ENCODE measurements at regions not wholly inside any gene's neighbourhood (a gene's known extent, or its start where the extent isn't known, plus 50 kb on each side); places are given as distances from the start of the nearest gene placed in this dataset.

GRCh38 chr5:155689406-155689805 is 637.6 kb upstream of the SGCD start:
- Histone ChIP-seq H3K79me2 (ENCODE audit: low read depth) (no peaks in the 10 kb centered on the region), H3K9me2 (ENCODE audit: insufficient read depth) (no peaks in the 10 kb centered on the region), H3K36me3 (ENCODE audit: low read depth) (no peaks in the 10 kb centered on the region), H3K4me1 (replicated peaks; ENCODE audit: insufficient read depth) (no peaks in the 10 kb centered on the region), H3K9me3 (ENCODE audit: insufficient read depth, low read depth) (no peaks in the 10 kb centered on the region), H3F3A (ENCODE audit: insufficient read depth, low read depth) (no peaks in the 10 kb centered on the region), H3K27ac (no peak overlapping the region), H4K20me1 (ENCODE audit: insufficient read depth) (no peaks in the 10 kb centered on the region), H3K27me3 (ENCODE audit: insufficient read depth, low read depth) (no peaks in the 10 kb centered on the region), H3K4me2 (no peak overlapping the region), H3K4me3 (no peak overlapping the region), H2AFZ (no peak overlapping the region)
- no peak for DNase-seq
- ChIA-PET CTCF (no interaction called here), POLR2A (ENCODE audit: unreplicated experiment) (no interaction called here)
- BruUV-seq (replicated peaks), result no TSS peak
- intact Hi-C loops (cut with micrococcal nuclease; ENCODE audit: unreplicated experiment), result no loop called here
- no peak for TF ChIP-seq EZH2 (IDR thresholded peaks at IDR 0.05; ENCODE audit: low read depth)
- TF ChIP-seq CTCF (conservative IDR thresholded peaks at IDR 0.05), result no peak

- Histone ChIP-seq H3K4me2 (no peak overlapping the region), H3K4me3 (no peak overlapping the region), H2AFZ (no peak overlapping the region), H3K27ac (no peak overlapping the region), H3K9me2 (ENCODE audit: insufficient read depth) (no peaks in the 10 kb centered on the region), H3K36me3 (ENCODE audit: low read depth) (no peaks in the 10 kb centered on the region), H3F3A (ENCODE audit: insufficient read depth, low read depth) (no peaks in the 10 kb centered on the region), H3K27me3 (ENCODE audit: insufficient read depth, low read depth) (no peaks in the 10 kb centered on the region), H3K79me2 (ENCODE audit: low read depth) (no peaks in the 10 kb centered on the region), H3K9me3 (ENCODE audit: insufficient read depth, low read depth) (no peaks in the 10 kb centered on the region), H3K4me1 (replicated peaks; ENCODE audit: insufficient read depth) (no peaks in the 10 kb centered on the region), H4K20me1 (ENCODE audit: insufficient read depth) (no peaks in the 10 kb centered on the region)
- intact Hi-C loops (cut with micrococcal nuclease; ENCODE audit: unreplicated experiment), result no loop called here
- POLR2A ChIA-PET (ENCODE audit: unreplicated experiment), result no interaction called here
- no peak for DNase-seq
- TF ChIP-seq EZH2 (IDR thresholded peaks at IDR 0.05; ENCODE audit: low read depth), result no peak
- no peak for TF ChIP-seq CTCF (conservative IDR thresholded peaks at IDR 0.05)
- no TSS peak for BruUV-seq (replicated peaks)
- CTCF ChIA-PET, result no interaction called here
These were observed 630.6 kb upstream of the SGCD start for GRCh38 chr5:155696362-155696761.

DNA sequence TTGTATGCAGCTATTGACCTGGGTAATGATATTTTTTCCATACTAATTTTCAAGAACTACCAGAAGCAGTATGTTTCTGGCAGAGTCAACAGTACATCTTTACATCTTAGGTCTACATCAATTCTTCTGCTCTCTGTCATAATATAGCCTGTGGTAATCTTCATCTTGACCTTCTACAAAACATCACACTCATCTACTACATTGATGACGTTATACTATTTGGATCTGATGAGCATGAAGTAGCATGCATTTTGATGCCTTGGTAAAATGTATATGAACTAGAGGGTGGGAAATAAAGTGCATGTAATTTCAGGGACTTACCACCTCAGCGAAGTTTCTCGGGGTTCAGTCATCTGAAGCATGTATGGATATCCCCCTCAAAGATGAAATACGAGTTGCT is 629.7 kb upstream of the SGCD start:
- intact Hi-C loops (cut with micrococcal nuclease; ENCODE audit: unreplicated experiment), result no loop called here

More for the DNA sequence above, 629.7 kb upstream of the SGCD start:
- no peaks in the 10 kb centered on the region for H3K9me3 ChIP-seq (ENCODE audit: insufficient read depth, low read depth)
- no peaks in the 10 kb centered on the region for H3K27me3 ChIP-seq (ENCODE audit: insufficient read depth, low read depth)
- H2AFZ ChIP-seq, result no peak overlapping the region
- H3K9me2 ChIP-seq (ENCODE audit: insufficient read depth), result no peaks in the 10 kb centered on the region
- no peaks in the 10 kb centered on the region for H3K79me2 ChIP-seq (ENCODE audit: low read depth)
- TF ChIP-seq EZH2 (IDR thresholded peaks at IDR 0.05; ENCODE audit: low read depth) (no peak), CTCF (conservative IDR thresholded peaks at IDR 0.05) (no peak)
- no peak for DNase-seq
- ChIA-PET CTCF (no interaction called here), POLR2A (ENCODE audit: unreplicated experiment) (no interaction called here)
- H3K4me2 ChIP-seq, result no peak overlapping the region
- BruUV-seq (replicated peaks), result no TSS peak
- no peaks in the 10 kb centered on the region for H3F3A ChIP-seq (ENCODE audit: insufficient read depth, low read depth)
- no peak overlapping the region for H3K4me3 ChIP-seq
- H3K36me3 ChIP-seq (ENCODE audit: low read depth), result no peaks in the 10 kb centered on the region
- H3K4me1 ChIP-seq (replicated peaks; ENCODE audit: insufficient read depth), result no peaks in the 10 kb centered on the region
- H4K20me1 ChIP-seq (ENCODE audit: insufficient read depth), result no peaks in the 10 kb centered on the region
- H3K27ac ChIP-seq, result no peak overlapping the region

Measured in PC-9 (cell line).